ENCODE measurements at regions not wholly inside any gene's neighbourhood (a gene's known extent, or its start where the extent isn't known, plus 50 kb on each side); places are given as distances from the start of the nearest gene placed in this dataset.
A peak's percentile ranks its signal among the peaks of the same experiment; 100 is the strongest.

- DNase-seq (ENCODE audit: low read depth, low spot score) = no peak
- no peaks in the 10 kb centered on the region for H3K79me2 ChIP-seq (ENCODE audit: control insufficient read depth, insufficient read depth, low read length)
- H3K9ac ChIP-seq (ENCODE audit: control insufficient read depth, extremely low read depth, insufficient read depth, low read length) = no peak overlapping the region
- no peaks in the 10 kb centered on the region for H3K9me3 ChIP-seq (ENCODE audit: control insufficient read depth, low read depth, low read length)
- H3K4me2 ChIP-seq (ENCODE audit: control insufficient read depth, extremely low read depth, insufficient read depth, low read depth, low read length) = no peak overlapping the region
- no peaks in the 10 kb centered on the region for H4K20me1 ChIP-seq (ENCODE audit: control insufficient read depth, extremely low read depth, insufficient read depth, low read length)
- peak; percentile 13 for FAIRE-seq
- H3K9me1 ChIP-seq (ENCODE audit: control insufficient read depth, extremely low read depth, insufficient read depth, low read length) = no peaks in the 10 kb centered on the region
- H3K27ac ChIP-seq (ENCODE audit: control insufficient read depth, insufficient read depth, low read length) = no peak overlapping the region
- no peaks in the 10 kb centered on the region for H3K36me3 ChIP-seq (ENCODE audit: control insufficient read depth in 2 of 2, extremely low read depth in 1 of 2, insufficient read depth in 2 of 2, low read length in 2 of 2)
- H3K4me3 ChIP-seq (ENCODE audit: control insufficient read depth in 2 of 3, extremely low read depth in 1 of 3, insufficient read depth in 2 of 3, low read depth in 1 of 3, low read length in 3 of 3) = no peak overlapping the region
- no peak overlapping the region for H2AFZ ChIP-seq (ENCODE audit: control insufficient read depth, low read length)
- no peaks in the 10 kb centered on the region for H3K27me3 ChIP-seq (ENCODE audit: control insufficient read depth, extremely low read depth, insufficient read depth, low read length)
- no peaks in the 10 kb centered on the region for H3K4me1 ChIP-seq (ENCODE audit: control insufficient read depth, extremely low read depth, insufficient read depth, low read length)
- no peak for TF ChIP-seq CTCF (optimal IDR thresholded peaks at IDR 0.05 in 1 of 3, IDR thresholded peaks at IDR 0.05 in 1 of 3, conservative IDR thresholded peaks at IDR 0.05 in 1 of 3; ENCODE audit: extremely low read depth in 1 of 3, insufficient read depth in 2 of 3, low read length in 3 of 3)
- no peak for TF ChIP-seq EZH2 (IDR thresholded peaks at IDR 0.05; ENCODE audit: low read length)
- dilution Hi-C loops (cut with MboI; ENCODE audit: extremely low pct_ligation_motif_present, low sequenced_read_pairs) = no loop called here
Observed at GRCh38 chr4:101555341-101555880, 208.1 kb upstream of the PPP3CA start.

GRCh38 chr4:101540336-101540735, 193.0 kb upstream of the PPP3CA start:
- no peak for FAIRE-seq
- dilution Hi-C loops (cut with MboI; ENCODE audit: extremely low pct_ligation_motif_present, low sequenced_read_pairs) = no loop called here
- Histone ChIP-seq H3K27me3 (ENCODE audit: control insufficient read depth, extremely low read depth, insufficient read depth, low read length) (no peaks in the 10 kb centered on the region), H3K4me3 (ENCODE audit: control insufficient read depth in 2 of 3, extremely low read depth in 1 of 3, insufficient read depth in 2 of 3, low read depth in 1 of 3, low read length in 3 of 3) (no peak overlapping the region), H3K27ac (ENCODE audit: control insufficient read depth, insufficient read depth, low read length) (no peak overlapping the region), H3K4me1 (ENCODE audit: control insufficient read depth, extremely low read depth, insufficient read depth, low read length) (no peaks in the 10 kb centered on the region), H3K9me3 (ENCODE audit: control insufficient read depth, low read depth, low read length) (no peaks in the 10 kb centered on the region), H4K20me1 (ENCODE audit: control insufficient read depth, extremely low read depth, insufficient read depth, low read length) (no peaks in the 10 kb centered on the region), H3K9me1 (ENCODE audit: control insufficient read depth, extremely low read depth, insufficient read depth, low read length) (no peaks in the 10 kb centered on the region), H3K79me2 (ENCODE audit: control insufficient read depth, insufficient read depth, low read length) (no peaks in the 10 kb centered on the region), H3K36me3 (ENCODE audit: control insufficient read depth in 2 of 2, extremely low read depth in 1 of 2, insufficient read depth in 2 of 2, low read length in 2 of 2) (no peaks in the 10 kb centered on the region), H3K9ac (ENCODE audit: control insufficient read depth, extremely low read depth, insufficient read depth, low read length) (no peak overlapping the region), H2AFZ (ENCODE audit: control insufficient read depth, low read length) (no peak overlapping the region), H3K4me2 (ENCODE audit: control insufficient read depth, extremely low read depth, insufficient read depth, low read depth, low read length) (no peak overlapping the region)
- no peak for DNase-seq (ENCODE audit: low read depth, low spot score)
- TF ChIP-seq CTCF (optimal IDR thresholded peaks at IDR 0.05 in 1 of 3, IDR thresholded peaks at IDR 0.05 in 1 of 3, conservative IDR thresholded peaks at IDR 0.05 in 1 of 3; ENCODE audit: extremely low read depth in 1 of 3, insufficient read depth in 2 of 3, low read length in 3 of 3) (no peak), EZH2 (IDR thresholded peaks at IDR 0.05; ENCODE audit: low read length) (no peak)
